Mesendoderm (in vitro differentiated cells): ENCODE measurements at regions not wholly inside any gene's neighbourhood (a gene's known extent, or its start where the extent isn't known, plus 50 kb on each side); places are given as distances from the start of the nearest gene placed in this dataset.

Experiments
- DNase-seq: peaks from one replicate; pipeline ENCODE4 v3.0.0; 2013
- H2AK5ac ChIP-seq: 2 replicates; pipeline ENCODE4 v1.6.1; 2013; ENCODE audit warnings: low read length, inconsistent platforms
- H2BK120ac ChIP-seq: 2 replicates; pipeline ENCODE4 v1.6.1; 2013; ENCODE audit warnings: low read depth, mild to moderate bottlenecking, low read length, moderate library complexity, mixed read lengths
- H2BK15ac ChIP-seq: replicated peaks from 2 replicates; pipeline ENCODE4 v1.6.1; 2013; ENCODE audit warnings: low read depth, mild to moderate bottlenecking, moderate library complexity
- H2BK5ac ChIP-seq: 2 replicates; pipeline ENCODE4 v1.6.1; 2013; ENCODE audit warnings: low read length, inconsistent platforms
- H3K18ac ChIP-seq: 2 replicates; pipeline ENCODE4 v1.6.1; 2013; ENCODE audit warnings: mild to moderate bottlenecking, low read length, mixed read lengths
- H3K23ac ChIP-seq: one replicate; pipeline ENCODE4 v1.6.1; 2013; ENCODE audit warnings: low read length
- H3K27ac ChIP-seq: 2 replicates; pipeline ENCODE4 v1.5.1; 2013; ENCODE audit warnings: low read depth, mild to moderate bottlenecking, inconsistent platforms, low read length, moderate library complexity
- H3K27me3 ChIP-seq: 2 replicates; pipeline ENCODE4 v1.6.1; 2013; ENCODE audit warnings: low read length, control low read depth, mild to moderate bottlenecking, inconsistent platforms; ENCODE audit not compliant: insufficient read depth, poor library complexity
- H3K36me3 ChIP-seq: 2 replicates; pipeline ENCODE4 v1.6.1; 2013; ENCODE audit warnings: low read length, inconsistent platforms; ENCODE audit not compliant: control insufficient read depth, insufficient read depth
- H3K4ac ChIP-seq: one replicate; pipeline ENCODE4 v1.6.1; 2013; ENCODE audit warnings: low read depth, mild to moderate bottlenecking, low read length, moderate library complexity
- H3K4me1 ChIP-seq: 2 replicates; pipeline ENCODE4 v1.6.1; 2013; ENCODE audit warnings: low read depth, low read length, inconsistent platforms; ENCODE audit not compliant: control insufficient read depth
- H3K4me2 ChIP-seq: 2 replicates; pipeline ENCODE4 v1.6.1; 2013; ENCODE audit warnings: low read length
- H3K4me3 ChIP-seq: 2 replicates; pipeline ENCODE4 v1.5.1; 2013; ENCODE audit warnings: mild to moderate bottlenecking, low read length
- H3K56ac ChIP-seq: one replicate; pipeline ENCODE4 v1.6.1; 2013; ENCODE audit warnings: low read length
- H3K79me1 ChIP-seq: 2 replicates; pipeline ENCODE4 v1.6.1; 2013; ENCODE audit warnings: low read length, inconsistent platforms
- H3K79me2 ChIP-seq: 2 replicates; pipeline ENCODE4 v1.6.1; 2013; ENCODE audit warnings: mild to moderate bottlenecking, low read length; ENCODE audit not compliant: control insufficient read depth, insufficient read depth
- H3K9ac ChIP-seq: 2 replicates; pipeline ENCODE4 v1.6.1; 2013; ENCODE audit warnings: low read length, inconsistent platforms
- H4K5ac ChIP-seq: one replicate; pipeline ENCODE4 v1.6.1; 2013; ENCODE audit warnings: low read length
- H4K8ac ChIP-seq: one replicate; pipeline ENCODE4 v1.6.1; 2013; ENCODE audit warnings: low read depth, mild to moderate bottlenecking, control low read depth, low read length, moderate library complexity
- WGBS: extraction: QIAGEN DNeasy Blood & Tissue Kit; methylation state at CpG from one replicate; pipeline ENCODE4 v1.1.7; 2013; ENCODE audit warnings: low lambda C conversion rate, missing lambda C conversion rate; ENCODE audit not compliant: insufficient coverage; ENCODE audit errors: extremely low coverage; 5-methylcytosine and 5-hydroxymethylcytosine counted together

DNA sequence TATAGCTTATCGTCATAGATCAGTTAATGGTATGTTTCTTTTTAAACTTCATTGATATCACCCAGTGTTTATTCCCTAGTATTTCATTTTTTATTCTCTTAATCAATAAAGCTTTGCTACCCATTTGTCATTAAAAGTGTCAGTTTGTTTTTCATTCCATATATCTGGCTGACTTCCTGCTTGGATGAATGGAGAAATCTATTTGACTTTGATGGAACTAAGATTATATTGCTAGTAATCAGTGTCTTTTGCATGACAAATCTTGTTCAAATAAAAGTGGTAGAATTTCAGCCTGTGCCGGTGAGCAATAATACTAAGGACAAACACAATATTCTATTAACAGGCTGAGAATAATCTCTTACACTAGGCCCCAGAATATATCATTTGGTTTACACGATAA is 203.3 kb downstream of the SEC23IP start:
- Histone ChIP-seq H3K27ac (no peak overlapping the region), H3K23ac (no peak overlapping the region), H3K27me3 (no peaks in the 10 kb centered on the region), H4K8ac (no peak overlapping the region), H3K79me1 (no peaks in the 10 kb centered on the region), H3K4ac (no peak overlapping the region), H2BK15ac (no peak overlapping the region), H2BK120ac (no peak overlapping the region), H4K5ac (no peak overlapping the region), H3K9ac (no peak overlapping the region), H3K79me2 (no peaks in the 10 kb centered on the region), H2AK5ac (no peak overlapping the region), H3K4me2 (no peak overlapping the region), H3K18ac (no peak overlapping the region), H3K4me1 (peaks cover 7% of the 10 kb centered on the region), H3K36me3 (no peaks in the 10 kb centered on the region), H2BK5ac (no peak overlapping the region), H3K4me3 (no peak overlapping the region), H3K56ac (no peak overlapping the region)
- no peak for DNase-seq
- WGBS, result no CpG with 5 or more reads among the region's 3 CpGs

DNA sequence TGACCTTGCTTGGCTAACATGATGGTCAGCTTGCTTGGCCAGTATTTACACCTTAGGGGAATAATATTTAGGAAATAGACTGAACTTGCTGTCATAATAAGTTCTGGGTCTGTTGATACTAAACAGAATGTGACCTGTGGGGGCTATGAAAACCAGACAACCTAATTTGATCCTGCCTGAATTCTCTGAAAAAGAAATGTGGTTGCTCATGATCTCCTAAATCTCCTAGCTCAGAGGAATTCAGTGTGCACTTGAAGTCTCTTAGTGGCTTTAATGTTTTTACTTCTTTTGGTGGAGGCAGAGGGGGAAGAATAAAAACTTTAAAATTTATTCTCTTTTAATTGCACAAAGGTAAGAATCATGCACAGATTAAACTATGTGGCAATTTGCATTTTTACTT is 205.2 kb downstream of the SEC23IP start:
- H2BK15ac ChIP-seq, result peak overlapping the region; percentile 47
- peak overlapping the region; percentile 60 for H3K27ac ChIP-seq
- peaks cover 7% of the 10 kb centered on the region for H3K4me1 ChIP-seq
- DNase-seq, result no peak
- H3K4me3 ChIP-seq, result no peak overlapping the region
- no peaks in the 10 kb centered on the region for H3K79me2 ChIP-seq
- no peak overlapping the region for H3K9ac ChIP-seq
- no peak overlapping the region for H4K8ac ChIP-seq
- no peak overlapping the region for H3K4ac ChIP-seq
- H3K79me1 ChIP-seq, result no peaks in the 10 kb centered on the region
- no peak overlapping the region for H3K4me2 ChIP-seq
- H3K56ac ChIP-seq, result no peak overlapping the region
- no peak overlapping the region for H2AK5ac ChIP-seq
- peak overlapping the region; percentile 21 for H3K18ac ChIP-seq
- H2BK5ac ChIP-seq, result peak overlapping the region; percentile 26
- H3K27me3 ChIP-seq, result no peaks in the 10 kb centered on the region
- H3K23ac ChIP-seq, result no peak overlapping the region
- no peak overlapping the region for H4K5ac ChIP-seq
- no peaks in the 10 kb centered on the region for H3K36me3 ChIP-seq
- H2BK120ac ChIP-seq, result no peak overlapping the region

DNA sequence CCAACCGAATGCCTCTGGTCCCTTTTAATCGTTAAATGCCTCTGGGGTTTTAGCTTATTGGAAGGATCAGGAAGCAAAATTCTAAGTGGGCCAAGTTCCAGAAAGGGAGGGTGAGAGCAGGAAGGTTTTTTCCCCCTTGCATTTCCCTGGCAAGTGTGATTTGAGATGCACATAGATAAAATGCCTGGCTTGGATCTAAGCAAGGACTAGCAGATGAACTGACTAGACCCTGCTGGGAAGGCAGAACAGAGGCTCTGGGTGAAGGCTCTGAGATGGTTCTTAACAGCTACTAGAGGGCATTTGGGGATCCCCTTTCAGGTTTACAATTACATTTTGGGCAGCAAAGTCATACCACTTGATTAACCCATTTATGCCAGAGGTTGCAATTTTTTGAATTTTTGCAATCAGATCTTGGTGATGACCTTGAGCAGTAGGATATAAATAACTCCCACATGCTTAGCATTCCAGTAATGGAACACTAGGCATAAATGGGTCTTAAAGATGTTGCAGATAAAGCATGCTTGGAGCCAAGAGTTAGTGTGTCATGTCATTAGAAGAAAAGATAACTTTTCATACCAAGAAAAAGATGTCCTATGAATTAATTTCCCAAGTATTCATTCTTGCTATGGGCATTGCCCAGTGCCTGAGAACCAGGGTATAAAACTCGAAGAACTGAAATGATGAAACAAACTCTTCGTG is 205.9 kb downstream of the SEC23IP start:
- Histone ChIP-seq H2AK5ac (no peak overlapping the region), H3K56ac (no peak overlapping the region), H3K27ac (peak overlapping the region; percentile 60), H3K79me2 (no peaks in the 10 kb centered on the region), H4K8ac (no peak overlapping the region), H3K36me3 (no peaks in the 10 kb centered on the region), H3K79me1 (no peaks in the 10 kb centered on the region), H2BK120ac (no peak overlapping the region), H4K5ac (no peak overlapping the region), H3K18ac (no peak overlapping the region), H3K23ac (no peak overlapping the region), H3K4me3 (no peak overlapping the region), H3K4me1 (peaks cover 7% of the 10 kb centered on the region), H3K9ac (no peak overlapping the region), H3K4me2 (no peak overlapping the region), H2BK15ac (no peak overlapping the region), H2BK5ac (no peak overlapping the region), H3K4ac (no peak overlapping the region), H3K27me3 (no peaks in the 10 kb centered on the region)
- WGBS, result no CpG with 5 or more reads among the region's 4 CpGs
- DNase-seq, result peak; percentile 74

DNA sequence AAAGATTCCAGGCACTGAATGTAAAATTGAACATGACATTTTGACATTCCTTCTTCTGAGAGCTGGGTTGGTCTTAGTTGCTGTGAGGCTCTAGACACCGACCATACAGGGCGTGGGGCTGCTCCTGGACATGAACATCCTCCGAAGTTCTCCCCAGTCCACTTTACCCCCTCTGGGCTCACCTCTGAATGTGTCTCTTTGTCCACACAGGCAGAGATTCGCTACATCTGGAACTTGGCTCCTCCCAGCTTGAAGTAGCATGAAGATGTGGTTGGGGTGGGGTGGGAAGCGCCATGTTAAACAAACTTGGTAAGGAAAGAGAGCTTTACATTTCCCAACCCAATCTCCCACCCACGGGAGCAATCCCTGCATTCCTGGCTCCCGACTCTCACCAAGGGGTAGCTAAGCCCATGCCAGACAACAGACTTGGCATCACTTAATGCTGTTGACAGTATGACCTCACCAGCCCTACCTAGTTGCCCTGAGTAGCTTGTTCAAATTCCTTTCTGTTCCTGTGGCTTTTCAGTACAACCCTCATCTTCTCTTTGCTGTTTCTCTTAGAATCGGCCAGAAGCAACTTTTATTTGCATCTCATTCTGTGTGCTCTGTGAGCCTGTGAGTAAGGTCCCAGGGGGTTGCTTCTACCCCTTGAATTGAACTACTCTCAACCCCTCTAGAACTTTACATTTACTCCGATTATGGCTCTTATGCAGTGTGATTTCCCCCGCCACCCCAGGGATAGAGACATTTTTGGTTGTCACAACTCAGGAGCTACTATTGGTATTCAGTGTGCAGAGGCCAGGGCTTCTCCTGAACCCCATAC is 211.4 kb downstream of the SEC23IP start:
- Histone ChIP-seq H3K27me3 (no peaks in the 10 kb centered on the region), H3K4me2 (no peak overlapping the region), H3K4me1 (peaks cover 5% of the 10 kb centered on the region), H3K79me1 (no peaks in the 10 kb centered on the region), H2BK15ac (no peak overlapping the region), H3K36me3 (no peaks in the 10 kb centered on the region), H3K9ac (no peak overlapping the region), H3K27ac (no peak overlapping the region), H3K56ac (no peak overlapping the region), H2BK120ac (no peak overlapping the region), H2AK5ac (no peak overlapping the region), H3K18ac (no peak overlapping the region), H3K23ac (no peak overlapping the region), H3K79me2 (no peaks in the 10 kb centered on the region), H3K4ac (no peak overlapping the region), H3K4me3 (no peak overlapping the region), H2BK5ac (no peak overlapping the region), H4K5ac (no peak overlapping the region), H4K8ac (no peak overlapping the region)
- WGBS, result no CpG with 5 or more reads among the region's 10 CpGs
- peak; percentile 56 for DNase-seq

DNA sequence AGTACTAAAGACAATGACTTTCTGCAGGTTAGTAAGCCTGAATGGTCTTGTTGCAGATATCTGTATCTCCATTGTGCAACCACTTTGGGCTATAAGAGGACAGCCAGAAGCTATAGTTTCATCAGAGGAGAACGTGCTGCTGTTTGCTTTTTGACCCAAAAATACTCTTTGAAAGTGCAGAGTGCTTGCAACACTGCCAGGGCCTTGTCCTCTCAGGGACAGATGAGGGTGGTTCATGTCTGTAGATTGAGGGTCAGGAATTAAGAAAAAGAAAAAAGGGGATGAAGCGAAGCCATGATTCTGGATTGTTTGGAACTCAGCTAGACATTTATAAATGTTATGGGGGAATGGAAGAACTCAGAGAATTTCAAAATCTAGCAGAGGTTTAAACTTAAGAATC is 212.5 kb downstream of the SEC23IP start:
- H3K4me1 ChIP-seq, result no peaks in the 10 kb centered on the region
- no peak overlapping the region for H2BK120ac ChIP-seq
- no CpG with 5 or more reads among the region's 2 CpGs for WGBS
- no peak overlapping the region for H3K23ac ChIP-seq
- H2BK15ac ChIP-seq, result no peak overlapping the region
- H4K5ac ChIP-seq, result no peak overlapping the region
- no peaks in the 10 kb centered on the region for H3K27me3 ChIP-seq
- no peaks in the 10 kb centered on the region for H3K36me3 ChIP-seq
- no peak overlapping the region for H3K4me2 ChIP-seq
- H3K79me2 ChIP-seq, result no peaks in the 10 kb centered on the region
- H3K9ac ChIP-seq, result no peak overlapping the region
- no peaks in the 10 kb centered on the region for H3K79me1 ChIP-seq
- no peak overlapping the region for H3K4me3 ChIP-seq
- H3K18ac ChIP-seq, result no peak overlapping the region
- no peak for DNase-seq
- H3K56ac ChIP-seq, result no peak overlapping the region
- H3K27ac ChIP-seq, result no peak overlapping the region
- no peak overlapping the region for H2BK5ac ChIP-seq
- H3K4ac ChIP-seq, result no peak overlapping the region
- no peak overlapping the region for H4K8ac ChIP-seq
- no peak overlapping the region for H2AK5ac ChIP-seq
